Activated CD4-positive, alpha-beta T cell treated with anti-CD3 and anti-CD28 coated beads for 24 hours (primary cell): ENCODE measurements at regions not wholly inside any gene's neighbourhood (a gene's known extent, or its start where the extent isn't known, plus 50 kb on each side); places are given as distances from the start of the nearest gene placed in this dataset.

Experiments
- DNase-seq, 2 donors: peaks; one replicate each; pipeline ENCODE4 v3.0.0-alpha.2; 2020; ENCODE audit warnings: low read depth in 2 of 2

DNA sequence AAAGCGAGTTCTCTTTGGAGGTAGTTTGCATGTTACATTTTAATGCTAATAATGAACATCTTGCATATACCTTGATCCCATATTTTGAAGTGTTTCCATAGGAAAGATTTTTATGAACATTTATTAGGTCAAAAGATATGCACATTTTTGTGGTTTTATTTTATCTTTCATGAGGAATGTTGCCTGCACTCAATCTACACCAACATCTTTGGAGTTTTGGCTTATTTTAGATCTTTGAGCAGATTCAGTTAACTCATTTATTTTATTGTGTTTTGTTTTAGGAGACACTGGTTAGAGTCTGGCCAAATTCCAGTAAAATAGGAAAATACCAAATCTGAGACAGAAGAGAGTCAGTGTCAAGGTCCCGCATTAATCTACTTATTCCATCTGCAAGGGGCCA, 540.9 kb downstream of the RNF144A start:
- DNase-seq: no peak

DNA sequence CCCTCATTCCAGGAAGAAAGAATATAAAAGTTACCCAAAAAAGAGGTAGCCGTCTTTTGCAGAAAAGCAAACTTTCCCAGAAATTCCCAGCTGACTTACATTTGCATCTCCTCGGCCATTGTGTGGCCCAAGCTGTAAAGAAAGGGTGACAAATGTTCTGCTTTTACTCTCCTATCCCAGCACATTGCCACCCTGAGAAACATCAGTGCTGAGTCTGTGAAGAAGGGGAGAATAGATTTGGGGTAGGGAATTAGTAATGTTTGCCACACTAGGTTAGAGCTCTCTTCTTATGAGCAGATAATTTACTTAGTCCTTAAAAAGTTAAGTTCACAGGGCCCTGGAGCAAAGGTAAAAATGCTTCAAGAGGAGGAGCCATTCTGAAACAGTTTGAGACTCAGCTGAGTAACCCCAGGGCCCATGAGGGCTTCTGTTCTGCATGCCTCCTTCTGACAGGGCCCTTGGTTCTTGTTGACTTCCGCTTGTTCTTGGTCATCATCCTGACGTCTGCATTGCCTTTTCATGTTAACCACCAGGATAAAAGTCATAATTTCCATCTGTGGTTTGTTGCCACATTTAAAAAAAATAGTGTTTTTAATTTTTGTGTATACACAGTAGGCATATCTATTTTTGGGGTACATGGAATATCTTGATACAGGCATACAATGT, 550.7 kb downstream of the RNF144A start:
- DNase-seq: no peak

DNA sequence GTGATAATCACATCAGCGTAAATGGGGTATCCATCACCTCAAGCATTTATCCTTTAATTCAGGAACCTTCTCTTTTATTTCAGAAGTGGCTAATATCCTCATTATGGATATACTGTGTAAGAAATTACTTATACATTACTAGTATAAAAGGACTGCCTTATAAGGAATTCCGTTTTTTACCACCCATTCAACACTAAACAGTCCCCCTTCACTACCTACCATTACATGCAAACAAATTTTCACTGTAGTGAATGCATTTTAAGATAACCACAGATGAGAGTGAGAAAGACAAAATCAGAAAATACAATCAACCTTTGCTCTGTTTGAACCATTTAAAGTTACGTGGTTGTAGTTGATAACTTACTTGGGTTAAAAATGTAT, 551.2 kb downstream of the RNF144A start:
- no peak for DNase-seq

- DNase-seq: no peak
Measured at GRCh38 chr2:7468955-7469354, 551.7 kb downstream of the RNF144A start.

DNA sequence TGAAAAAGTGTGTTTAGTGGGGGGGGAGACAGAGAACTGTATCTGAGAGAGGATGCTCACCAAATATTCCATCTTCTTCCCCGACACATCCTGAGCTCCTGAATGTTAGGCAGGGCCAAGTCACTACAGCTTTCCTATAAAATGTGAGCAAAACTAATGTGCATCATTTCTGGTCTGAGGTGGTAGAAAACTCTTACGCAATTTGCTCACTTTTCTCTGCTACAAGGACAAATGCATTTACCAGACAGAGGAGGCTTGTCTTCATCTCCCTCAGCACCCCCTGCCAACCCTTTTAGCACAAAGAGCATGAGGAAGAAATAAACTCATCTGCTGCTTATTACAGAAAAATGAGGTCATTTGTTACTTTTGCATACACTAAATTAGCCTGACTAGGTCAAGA, 554.0 kb downstream of the RNF144A start:
- DNase-seq: no peak

DNA sequence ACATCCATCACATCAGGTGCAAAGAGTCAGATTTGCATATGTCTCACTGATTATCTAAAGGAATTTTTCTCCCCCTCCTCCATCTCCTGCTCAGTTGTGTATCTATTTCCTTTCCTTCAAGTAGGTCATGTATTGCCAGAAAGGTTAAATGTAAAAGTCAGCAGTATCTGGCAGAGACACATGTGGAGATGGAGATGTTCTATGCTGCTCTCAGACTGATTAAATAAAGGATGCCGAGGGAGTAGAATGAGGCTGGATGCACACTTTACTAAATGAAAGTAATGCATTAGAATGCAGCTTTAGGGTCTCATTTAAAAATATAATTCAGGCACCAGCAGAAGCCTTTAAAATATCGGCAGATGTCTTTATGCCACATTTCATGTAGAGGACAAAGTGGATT, 555.3 kb downstream of the RNF144A start:
- no peak for DNase-seq

- DNase-seq: no peak
Measured at GRCh38 chr2:7473135-7473771, 556.0 kb downstream of the RNF144A start.

GRCh38 chr2:7476371-7476770, 559.2 kb downstream of the RNF144A start:
- DNase-seq: no peak

DNA sequence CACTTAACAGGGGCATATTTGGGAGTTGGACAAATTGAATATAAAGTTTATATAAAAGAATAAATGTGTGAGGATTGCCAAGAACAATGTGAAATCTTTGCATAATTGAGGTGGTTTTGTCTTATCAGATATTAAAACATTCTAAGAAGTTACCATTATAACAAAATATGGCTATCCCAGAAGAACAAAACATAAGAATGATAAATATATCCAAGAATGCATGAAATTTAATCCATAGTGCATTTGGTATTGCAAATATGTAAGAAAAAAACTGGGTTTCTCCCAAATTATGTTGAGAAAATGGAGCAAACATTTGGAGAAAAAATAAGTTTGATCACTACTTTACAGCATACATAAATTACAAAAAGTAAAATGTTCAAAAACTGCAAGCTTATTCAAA, 562.4 kb downstream of the RNF144A start:
- no peak for DNase-seq

DNA sequence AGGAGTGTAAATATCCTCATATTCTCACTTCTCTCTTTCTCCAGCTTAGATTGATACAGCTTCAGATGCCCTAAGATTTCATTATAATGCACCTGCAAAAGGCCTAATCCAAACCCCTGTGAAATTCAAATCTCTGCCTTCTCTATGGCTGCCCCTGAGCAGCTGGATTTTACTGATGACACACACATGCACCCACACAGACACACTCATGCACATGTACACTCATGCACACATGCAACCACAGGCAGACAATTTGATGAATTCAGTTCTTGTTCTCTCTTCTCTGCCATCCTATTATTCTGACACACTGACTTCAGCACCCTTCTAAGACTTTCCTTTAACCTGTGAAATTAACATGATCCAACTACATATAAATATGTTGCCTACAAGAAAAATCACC, 563.2 kb downstream of the RNF144A start:
- DNase-seq: no peak

DNA sequence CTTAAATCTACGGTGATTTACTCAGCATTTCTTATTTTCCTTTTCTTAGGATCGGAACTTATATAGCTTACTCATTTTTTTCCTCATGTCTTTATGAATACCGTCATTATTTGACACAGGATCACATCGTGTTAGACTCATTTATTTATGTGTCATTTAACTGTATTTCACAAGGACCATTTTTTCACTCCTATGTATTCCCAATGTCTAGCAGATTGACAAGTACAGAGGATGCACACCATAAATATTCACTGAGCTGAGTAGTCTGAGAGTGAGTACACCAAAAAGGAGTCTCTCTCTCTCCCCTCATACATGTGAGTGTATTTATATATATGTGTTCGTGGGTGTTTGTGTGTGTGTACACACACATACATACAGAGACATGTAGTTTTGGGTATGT, 573.5 kb downstream of the RNF144A start:
- DNase-seq: no peak

GRCh38 chr2:7492719-7493118, 575.5 kb downstream of the RNF144A start:
- no peak for DNase-seq

DNA sequence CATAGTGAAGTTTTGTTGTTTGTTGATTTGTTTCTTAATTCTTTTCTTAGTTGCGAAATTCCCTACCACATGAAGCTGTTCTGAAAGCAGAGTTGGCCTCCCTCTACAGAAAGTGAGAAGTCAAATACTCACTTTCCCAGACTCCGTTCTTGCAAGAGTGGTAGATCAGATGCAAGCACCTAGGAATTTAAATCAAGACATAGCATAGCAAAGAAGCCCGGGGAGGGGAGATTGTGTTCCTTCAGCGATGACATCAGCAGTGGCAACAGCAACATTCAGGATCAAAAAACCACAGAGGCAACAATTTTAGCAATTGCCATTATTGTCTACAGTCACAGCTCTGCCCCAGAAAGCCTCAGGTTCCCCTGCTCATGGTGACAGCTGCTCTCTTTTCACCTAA, 580.0 kb downstream of the RNF144A start:
- DNase-seq: no peak

DNA sequence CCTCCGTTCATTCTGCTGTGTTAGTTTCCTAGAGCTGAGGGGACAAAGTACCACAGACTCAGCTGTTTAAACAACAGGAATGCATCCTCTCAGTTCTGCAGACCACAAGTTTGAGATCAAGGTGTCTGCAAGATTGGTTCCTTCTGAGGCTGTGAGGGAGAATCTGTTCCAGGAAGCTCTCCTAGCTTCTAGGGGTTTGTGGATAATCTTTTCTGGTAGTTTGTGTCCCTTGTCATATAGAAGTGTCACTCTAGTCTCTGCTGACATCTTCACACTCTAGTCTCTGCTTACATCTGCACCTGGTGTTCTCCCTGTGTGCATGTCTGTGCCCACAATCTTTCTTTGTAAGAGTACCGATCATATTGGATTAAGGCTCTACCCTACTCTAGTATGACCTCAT, 581.8 kb downstream of the RNF144A start:
- no peak for DNase-seq

- no peak for DNase-seq
Measured at GRCh38 chr2:7502336-7502735, 585.1 kb downstream of the RNF144A start.

- no peak for DNase-seq
Measured at GRCh38 chr2:7508296-7508943, 591.2 kb downstream of the RNF144A start.

- DNase-seq: no peak
Measured at GRCh38 chr2:7510353-7510752, 593.1 kb downstream of the RNF144A start.

GRCh38 chr2:7513834-7514233, 596.6 kb downstream of the RNF144A start:
- no peak for DNase-seq

GRCh38 chr2:7515327-7515726, 598.1 kb downstream of the RNF144A start:
- DNase-seq: no peak

GRCh38 chr2:7516484-7517063, 599.4 kb downstream of the RNF144A start:
- DNase-seq: no peak

GRCh38 chr2:7517088-7517487, 599.9 kb downstream of the RNF144A start:
- DNase-seq: no peak

- DNase-seq: no peak
Measured at GRCh38 chr2:7517851-7518250, 600.6 kb downstream of the RNF144A start.

DNA sequence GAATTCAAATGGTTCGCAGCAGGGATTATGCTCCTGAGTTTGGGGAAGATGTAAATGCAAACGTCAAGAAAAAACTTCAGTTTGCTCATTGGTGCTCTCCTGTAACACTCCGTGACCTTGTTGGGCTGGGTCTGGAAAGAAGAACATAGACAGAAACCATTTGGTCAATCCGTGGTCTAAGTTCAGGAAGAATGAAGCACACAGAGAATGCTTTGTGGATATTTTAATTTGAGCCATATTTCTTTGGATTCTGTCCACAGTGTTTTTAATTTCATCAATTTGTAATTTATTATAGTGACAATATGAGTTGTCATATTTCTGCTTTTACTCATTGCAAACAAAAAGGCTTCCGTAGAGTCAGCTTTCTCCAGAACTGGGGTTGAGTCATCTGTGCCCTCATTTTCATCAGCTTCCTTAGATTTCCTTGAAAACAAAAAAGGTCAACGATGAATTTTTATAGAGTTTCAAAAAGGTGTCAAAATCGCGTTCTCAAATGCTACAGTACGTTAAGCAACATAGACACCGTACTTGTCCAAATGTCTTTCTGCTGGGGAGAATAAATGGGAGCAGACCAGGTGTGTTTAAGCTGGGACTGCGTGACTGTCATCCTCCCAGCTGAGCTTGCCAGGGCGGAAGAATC, 606.4 kb downstream of the RNF144A start:
- no peak for DNase-seq
